HCT116 (cell line): ENCODE measurements at regions not wholly inside any gene's neighbourhood (a gene's known extent, or its start where the extent isn't known, plus 50 kb on each side); places are given as distances from the start of the nearest gene placed in this dataset.

Experiments
- CTCF ChIP-seq, 3 experiments: fragments of 200-600 bp in 1 of 3; sonication (generic) in 1 of 3; IDR thresholded peaks in 2 of 3; conservative IDR thresholded peaks in 1 of 3; 2 replicates each; pipeline ENCODE4 v1.5.1; 2012 to 2017; ENCODE audit warnings: low read depth in 2 of 3, low read length in 2 of 3, antibody characterized with exemption in 1 of 3, borderline replicate concordance in 1 of 3, control low read depth in 1 of 3, mild to moderate bottlenecking in 1 of 3, mixed read lengths in 1 of 3, mixed run types in 1 of 3, moderate library complexity in 1 of 3; ENCODE audit not compliant: insufficient read depth in 1 of 3
- EZH2 ChIP-seq: fragments of 200-600 bp; sonication (generic); IDR thresholded peaks from 2 replicates; pipeline ENCODE4 v1.6.1; 2017; ENCODE audit warnings: antibody characterized with exemption, mixed run types
- POLR2A ChIP-seq: IDR thresholded peaks from 2 replicates; pipeline ENCODE4 v1.7.0; 2011; ENCODE audit warnings: borderline replicate concordance; ENCODE audit not compliant: insufficient read depth, insufficient read length; ENCODE audit errors: extremely low read depth
- POLR2AphosphoS5 ChIP-seq: IDR thresholded peaks from 2 replicates; pipeline ENCODE4 v1.6.1; 2011; ENCODE audit warnings: mild to moderate bottlenecking, low read depth, low read length, moderate library complexity
- SIN3A ChIP-seq: IDR thresholded peaks from 2 replicates; pipeline ENCODE4 v1.6.1; 2012; ENCODE audit warnings: low read depth
- TCF7L2 ChIP-seq: IDR thresholded peaks from 2 replicates; pipeline ENCODE4 v1.7.0; 2011; ENCODE audit warnings: borderline replicate concordance, inconsistent platforms; ENCODE audit not compliant: insufficient read depth, insufficient read length; ENCODE audit errors: extremely low read depth
- ZFX ChIP-seq: fragments of 450-650 bp; IDR thresholded peaks from 2 replicates; pipeline ENCODE4 v1.6.1; 2017
- TF ChIP-seq, protein P1 (sequence below): IDR thresholded peaks from 2 replicates; pipeline ENCODE4 v1.6.1; 2012

DNA sequence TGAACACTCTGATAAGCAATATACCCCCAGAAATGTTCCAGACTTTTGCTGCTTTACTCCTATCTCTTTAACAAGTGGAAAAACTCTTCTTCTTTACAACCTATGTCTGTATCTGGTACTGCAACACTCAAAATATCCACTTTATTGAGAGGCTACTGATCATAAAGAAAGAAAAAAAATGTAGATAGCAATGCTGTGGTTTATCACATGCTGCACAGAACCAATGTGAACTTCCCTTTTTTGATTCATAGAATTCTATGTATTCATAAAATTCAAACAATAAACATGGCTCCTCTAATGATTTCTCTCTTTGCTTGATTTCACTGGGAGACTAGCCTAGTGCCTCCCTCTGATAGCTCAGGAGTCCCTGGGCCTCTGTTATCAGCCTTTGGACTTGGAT, 223.5 kb downstream of the ZNF674 start:
- TF ChIP-seq ZFX: no peak
- TF ChIP-seq, protein P1, sequence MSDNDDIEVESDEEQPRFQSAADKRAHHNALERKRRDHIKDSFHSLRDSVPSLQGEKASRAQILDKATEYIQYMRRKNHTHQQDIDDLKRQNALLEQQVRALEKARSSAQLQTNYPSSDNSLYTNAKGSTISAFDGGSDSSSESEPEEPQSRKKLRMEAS: no peak
- TF ChIP-seq EZH2: no peak
- no peak for TF ChIP-seq POLR2AphosphoS5
- TF ChIP-seq SIN3A: no peak
- no peak for TF ChIP-seq CTCF (IDR thresholded peaks at IDR 0.05 in 2 of 3, conservative IDR thresholded peaks at IDR 0.05 in 1 of 3; ENCODE audit: borderline replicate concordance in 1 of 3, insufficient read depth in 1 of 3, low read depth in 2 of 3, low read length in 2 of 3)
- no peak for TF ChIP-seq POLR2A
- TF ChIP-seq TCF7L2: no peak
